ENCODE measurements at regions not wholly inside any gene's neighbourhood (a gene's known extent, or its start where the extent isn't known, plus 50 kb on each side); places are given as distances from the start of the nearest gene placed in this dataset.

DNA sequence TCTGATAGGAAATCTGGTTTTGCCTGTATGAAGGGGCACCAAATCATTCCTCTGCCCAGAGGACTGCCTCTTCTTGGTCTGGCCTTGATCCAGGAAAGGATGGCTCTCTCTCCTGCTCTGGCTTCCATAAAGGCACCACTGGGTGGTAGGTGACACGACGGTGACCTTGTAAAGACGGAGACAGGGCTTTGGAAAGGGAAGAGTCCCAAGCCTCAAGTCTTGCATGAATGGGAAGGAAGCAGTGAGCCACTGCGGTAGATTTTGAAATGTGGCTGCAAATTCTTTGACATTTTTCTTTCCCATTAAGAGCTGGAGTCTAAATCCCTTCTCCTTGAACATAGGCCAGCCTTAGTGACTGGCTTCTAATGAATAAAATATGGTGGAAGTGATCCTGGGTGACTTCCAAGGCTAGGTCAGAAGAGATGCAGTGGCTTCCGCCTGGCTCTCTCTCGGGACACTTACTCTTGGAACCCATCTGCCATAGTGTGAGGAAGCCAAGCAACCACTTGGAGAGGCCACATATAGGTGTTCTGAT lies 347.4 kb downstream of the BCOR start:
- TF ChIP-seq, protein P1, sequence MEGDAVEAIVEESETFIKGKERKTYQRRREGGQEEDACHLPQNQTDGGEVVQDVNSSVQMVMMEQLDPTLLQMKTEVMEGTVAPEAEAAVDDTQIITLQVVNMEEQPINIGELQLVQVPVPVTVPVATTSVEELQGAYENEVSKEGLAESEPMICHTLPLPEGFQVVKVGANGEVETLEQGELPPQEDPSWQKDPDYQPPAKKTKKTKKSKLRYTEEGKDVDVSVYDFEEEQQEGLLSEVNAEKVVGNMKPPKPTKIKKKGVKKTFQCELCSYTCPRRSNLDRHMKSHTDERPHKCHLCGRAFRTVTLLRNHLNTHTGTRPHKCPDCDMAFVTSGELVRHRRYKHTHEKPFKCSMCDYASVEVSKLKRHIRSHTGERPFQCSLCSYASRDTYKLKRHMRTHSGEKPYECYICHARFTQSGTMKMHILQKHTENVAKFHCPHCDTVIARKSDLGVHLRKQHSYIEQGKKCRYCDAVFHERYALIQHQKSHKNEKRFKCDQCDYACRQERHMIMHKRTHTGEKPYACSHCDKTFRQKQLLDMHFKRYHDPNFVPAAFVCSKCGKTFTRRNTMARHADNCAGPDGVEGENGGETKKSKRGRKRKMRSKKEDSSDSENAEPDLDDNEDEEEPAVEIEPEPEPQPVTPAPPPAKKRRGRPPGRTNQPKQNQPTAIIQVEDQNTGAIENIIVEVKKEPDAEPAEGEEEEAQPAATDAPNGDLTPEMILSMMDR (IDR thresholded peaks at IDR 0.05; ENCODE audit: low read length) = no peak
- TF ChIP-seq EZH2 (IDR thresholded peaks at IDR 0.05; ENCODE audit: borderline replicate concordance, low read length) = no peak
